GM18499 (cell line): ENCODE measurements at regions not wholly inside any gene's neighbourhood (a gene's known extent, or its start where the extent isn't known, plus 50 kb on each side); places are given as distances from the start of the nearest gene placed in this dataset.

Experiments used
- ATAC-seq: cut with Tn5 transposase; IDR thresholded peaks from one replicate; pipeline ENCODE4 v1.9.1; 2021; ENCODE audit warnings: moderate number of reproducible peaks; ENCODE audit not compliant: insufficient read depth, unreplicated experiment

DNA sequence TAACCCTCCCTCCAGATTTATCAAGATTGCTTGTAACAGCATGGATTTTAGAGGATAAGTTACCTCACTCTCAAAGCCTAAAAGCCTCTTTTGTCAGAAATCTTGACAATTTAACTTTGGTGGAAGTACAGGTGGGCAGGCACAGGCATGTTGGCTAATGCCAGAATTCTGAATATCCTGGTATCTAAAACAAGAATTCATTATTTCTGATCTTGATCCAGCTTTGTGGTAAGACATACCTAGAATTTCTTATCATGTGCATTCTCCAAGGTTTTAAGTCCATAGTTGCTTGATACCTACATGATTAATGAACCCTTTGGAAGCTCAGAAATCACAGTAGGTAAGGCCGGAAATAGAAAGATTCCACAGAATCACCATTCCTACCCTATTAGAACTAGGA, 109.9 kb upstream of the TTC14 start:
- no peak for ATAC-seq

DNA sequence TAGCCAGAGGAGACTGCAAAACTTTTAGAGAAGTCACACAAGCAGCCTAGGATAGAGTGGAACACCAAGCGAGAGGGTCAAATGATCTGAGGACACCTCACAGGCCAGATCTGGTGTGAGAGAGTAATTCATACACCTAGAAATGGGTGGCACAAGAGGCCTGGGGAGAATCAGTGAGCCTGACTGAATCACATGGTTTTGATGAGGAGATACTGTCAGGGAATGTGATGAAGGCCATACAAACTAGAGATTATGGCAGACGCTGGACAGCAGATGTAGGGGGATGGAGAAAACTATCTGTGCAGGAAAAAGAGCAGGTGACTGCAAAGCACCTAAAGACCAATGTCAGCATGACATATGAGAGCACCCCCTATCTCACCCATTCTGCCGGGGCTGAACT, 105.0 kb upstream of the TTC14 start:
- ATAC-seq, result no peak

DNA sequence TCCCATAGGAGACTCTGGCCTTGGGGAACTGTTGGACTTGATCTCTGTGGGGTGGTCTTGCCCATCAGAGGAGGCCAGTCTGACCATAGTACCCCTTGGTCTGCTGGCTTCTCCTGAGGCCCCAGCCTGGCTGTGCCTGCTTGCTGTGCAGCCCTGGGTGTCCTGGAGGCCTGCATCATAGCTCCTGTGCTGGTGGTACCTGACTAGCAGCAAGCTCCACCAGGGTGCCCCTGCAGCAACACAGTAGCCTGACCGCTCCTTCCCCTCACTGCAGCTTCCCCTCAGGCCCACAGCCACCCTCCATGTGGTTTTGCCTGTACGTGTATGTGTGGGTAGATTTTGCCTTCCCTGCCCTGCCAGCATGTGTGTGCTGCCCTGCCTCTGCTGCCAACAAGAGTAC, 85.6 kb upstream of the TTC14 start:
- ATAC-seq, result no peak

DNA sequence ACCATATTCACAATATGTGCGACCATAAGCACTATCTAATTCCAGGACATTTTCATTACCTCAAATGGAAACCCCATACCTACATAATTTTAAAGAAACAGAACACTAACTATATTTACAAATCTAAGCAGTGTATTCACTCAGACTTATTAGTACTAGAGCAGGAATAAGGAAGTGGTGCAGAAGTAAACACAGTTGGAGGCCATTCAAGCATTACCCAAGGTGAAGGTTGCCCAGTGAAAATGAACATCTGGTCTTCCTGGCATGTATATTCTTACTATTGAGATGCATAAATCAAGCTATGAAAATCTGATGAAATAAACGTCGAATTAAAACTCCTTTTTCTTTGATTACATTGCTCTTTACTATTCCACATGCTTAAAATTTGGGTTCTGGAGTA, 78.9 kb upstream of the TTC14 start:
- ATAC-seq, result no peak

- no peak for ATAC-seq
Observed at GRCh38 chr3:180528843-180529242, 73.1 kb upstream of the TTC14 start.

GRCh38 chr3:180529778-180530177, 72.2 kb upstream of the TTC14 start:
- ATAC-seq, result no peak

GRCh38 chr3:180530276-180530675, 71.7 kb upstream of the TTC14 start:
- no peak for ATAC-seq

GRCh38 chr3:180531303-180532278, 70.4 kb upstream of the TTC14 start:
- ATAC-seq, result no peak

- no peak for ATAC-seq
Observed at GRCh38 chr3:180534828-180535227, 67.1 kb upstream of the TTC14 start.

DNA sequence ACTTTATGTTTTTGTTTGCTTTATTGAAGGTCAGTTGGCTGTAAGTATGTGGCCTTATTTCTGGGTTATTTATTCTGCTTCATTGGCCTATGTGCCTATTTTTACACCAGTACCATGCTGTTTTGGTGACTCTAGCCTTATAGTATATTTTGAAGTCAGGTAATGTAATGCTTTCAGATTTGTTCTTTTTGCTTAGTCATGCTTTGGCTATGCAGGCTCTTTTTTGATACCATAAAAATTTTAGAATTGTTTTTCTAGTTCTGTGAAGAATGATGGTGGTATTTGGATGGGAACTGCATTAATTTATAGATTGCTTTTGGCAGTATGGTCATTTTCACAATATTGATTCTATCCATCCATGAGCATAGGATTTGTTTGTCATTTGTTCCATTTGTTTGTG, 63.5 kb upstream of the TTC14 start:
- ATAC-seq, result no peak

DNA sequence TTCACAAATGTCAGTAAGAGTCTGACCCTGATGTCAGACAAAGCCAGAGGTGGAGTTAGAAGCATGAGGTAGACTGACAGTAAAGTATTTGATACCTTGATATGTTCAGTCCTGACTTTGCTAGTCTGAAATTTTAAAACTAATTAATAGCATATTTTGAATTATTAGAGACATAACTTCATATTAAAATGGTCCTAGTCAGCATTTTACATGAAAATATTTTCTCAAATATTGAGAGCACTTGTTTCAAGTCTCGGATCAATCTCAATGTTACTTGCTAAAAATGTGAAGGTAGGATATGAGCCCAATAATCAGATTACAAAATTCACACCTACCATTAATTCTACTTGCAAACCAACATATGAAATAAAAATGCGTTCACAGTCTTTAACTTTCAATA, 58.1 kb upstream of the TTC14 start:
- no peak for ATAC-seq

- ATAC-seq, result no peak
Observed at GRCh38 chr3:180546863-180547262, 55.1 kb upstream of the TTC14 start.

DNA sequence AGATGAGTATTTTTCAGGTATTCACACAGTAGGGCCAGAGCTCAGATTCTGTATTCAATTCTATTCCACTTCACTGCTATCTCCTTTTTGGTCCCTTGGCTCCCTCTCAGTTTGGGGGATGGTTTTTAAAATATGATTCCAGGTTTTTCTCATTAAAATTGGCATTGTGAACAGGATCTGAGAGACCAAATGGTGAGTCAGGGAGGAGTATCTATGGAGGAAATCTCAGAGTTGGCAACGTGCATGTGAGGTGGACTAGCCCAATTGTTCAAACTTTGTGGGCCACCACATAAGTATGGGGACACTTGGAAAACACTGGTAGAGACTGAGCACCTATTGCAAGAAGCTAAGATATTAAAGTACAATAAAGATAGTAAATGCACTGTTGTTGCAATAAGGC, 53.9 kb upstream of the TTC14 start:
- no peak for ATAC-seq
